T-cell (primary cell): ENCODE measurements at regions not wholly inside any gene's neighbourhood (a gene's known extent, or its start where the extent isn't known, plus 50 kb on each side); places are given as distances from the start of the nearest gene placed in this dataset.
"Not testable (repeated sequence)": the region's sequence is repeated elsewhere in the genome, so short reads cannot be mapped to it uniquely, and the experiment has no call there.

Experiments used
- ATAC-seq, 4 experiments: fragments of 200-7000 bp in 3 of 4; fragments of 150-1000 bp in 1 of 4; cut with Tn5 transposase; replicated peaks in 1 of 4; 1 replicate in 3 of 4; 2 replicates in 1 of 4; pipeline ENCODE4 v1.10.0; 2021; ENCODE audit warnings: moderate library complexity in 3 of 4, mild to moderate bottlenecking in 2 of 4, moderate number of reproducible peaks in 1 of 4
- CTCF ChIA-PET, 2 donors: fragments of 300-600 bp; sonication (Branson Sonifier 250); formaldehyde crosslinking; loops; one replicate each; lab custom pipeline; 2022; ENCODE audit warnings: antibody characterized with exemption in 2 of 2; lab: Charles Lee
- POLR2A ChIA-PET, 2 donors: fragments of 300-600 bp; sonication (Branson Sonifier 250); formaldehyde crosslinking; loops; one replicate each; lab custom pipeline; 2022; ENCODE audit warnings: antibody characterized with exemption in 2 of 2; lab: Charles Lee
- DNase-seq, 35 experiments: peaks; one replicate each; pipeline versions ENCODE4 v3.0.0 to v3.0.0-alpha.2; 2013 to 2023
- H3K27ac ChIP-seq: one replicate; pipeline ENCODE4 v1.5.1; 2013; ENCODE audit warnings: low read length
- H3K27me3 ChIP-seq, 2 experiments: replicated peaks in 1 of 2; 1 replicate in 1 of 2; 2 replicates in 1 of 2; pipeline versions ENCODE4 v1.6.1 to v1.7.0; 2013; ENCODE audit warnings: low read length in 1 of 2, mixed read lengths in 1 of 2; ENCODE audit not compliant: control insufficient read depth in 2 of 2, insufficient read depth in 2 of 2; ENCODE audit errors: extremely low read depth in 1 of 2
- H3K36me3 ChIP-seq, 2 donors: 1 replicate in 1 of 2; 2 replicates in 1 of 2; pipeline versions ENCODE4 v1.6.1 to v1.7.0; 2013; ENCODE audit warnings: low read length in 1 of 2; ENCODE audit not compliant: control insufficient read depth in 2 of 2, insufficient read depth in 1 of 2; ENCODE audit errors: extremely low read depth in 1 of 2
- H3K4me1 ChIP-seq, 2 experiments: 1 replicate in 1 of 2; 2 replicates in 1 of 2; pipeline versions ENCODE4 v1.6.1 to v1.7.0; 2013; ENCODE audit warnings: low read length in 2 of 2, mixed read lengths in 1 of 2; ENCODE audit not compliant: insufficient read depth in 2 of 2, control insufficient read depth in 1 of 2; ENCODE audit errors: extremely low read depth in 1 of 2
- H3K4me3 ChIP-seq, 2 donors: 1 replicate in 1 of 2; 2 replicates in 1 of 2; pipeline versions ENCODE4 v1.5.1 to v1.7.0; 2013; ENCODE audit warnings: mild to moderate bottlenecking in 2 of 2, low read length in 1 of 2, moderate library complexity in 1 of 2; ENCODE audit not compliant: control insufficient read depth in 1 of 2; ENCODE audit errors: extremely low read depth in 1 of 2
- H3K9me3 ChIP-seq: 2 replicates; pipeline ENCODE4 v1.7.0; 2013
- H3K27ac Mint-ChIP-seq, 2 donors: one replicate each; pipeline ENCODE4 v1.8.0; 2020 to 2021; ENCODE audit warnings: mild to moderate bottlenecking in 2 of 2, mixed read lengths in 2 of 2
- H3K27me3 Mint-ChIP-seq, 2 donors: one replicate each; pipeline ENCODE4 v1.8.0; 2021 to 2022; ENCODE audit warnings: mixed read lengths in 2 of 2
- H3K36me3 Mint-ChIP-seq: one replicate; pipeline ENCODE4 v1.8.0; 2021; ENCODE audit warnings: mixed read lengths
- H3K4me1 Mint-ChIP-seq, 3 donors: one replicate each; pipeline ENCODE4 v1.8.0; 2020 to 2022; ENCODE audit warnings: mixed read lengths in 3 of 3, mild to moderate bottlenecking in 1 of 3
- H3K4me3 Mint-ChIP-seq, 3 donors: one replicate each; pipeline ENCODE4 v1.8.0; 2020 to 2022; ENCODE audit warnings: mild to moderate bottlenecking in 3 of 3, mixed read lengths in 3 of 3, moderate library complexity in 3 of 3
- H3K9me3 Mint-ChIP-seq, 3 donors: one replicate each; pipeline ENCODE4 v1.8.0; 2020 to 2022; ENCODE audit warnings: mixed read lengths in 3 of 3
- WGBS: methylation state at CpG from one replicate; pipeline ENCODE4 v1.1.5; 2013; ENCODE audit warnings: missing lambda C conversion rate; ENCODE audit not compliant: insufficient coverage; 5-methylcytosine and 5-hydroxymethylcytosine counted together

DNA sequence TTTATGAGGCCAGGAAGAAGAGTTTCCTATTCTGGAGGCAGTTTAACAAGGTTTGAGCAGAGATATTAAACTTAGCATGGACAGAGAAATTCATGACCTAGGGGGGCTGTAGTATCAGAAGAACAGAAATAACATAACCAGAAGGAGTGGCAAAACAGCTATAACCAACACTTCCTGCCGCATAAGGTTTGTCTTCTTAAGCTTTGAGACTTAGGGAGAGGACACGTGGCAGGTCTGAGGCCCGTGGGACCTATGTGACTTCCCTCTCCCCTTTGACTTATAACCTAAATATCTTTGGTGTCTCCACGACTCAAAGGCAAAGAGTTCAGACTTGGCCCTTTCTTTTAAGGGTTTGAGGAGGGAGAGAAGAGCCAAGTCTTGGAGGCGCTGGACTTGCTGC is 119.1 kb upstream of the PZP start:
- H3K4me3 ChIP-seq: no peak overlapping the region
- Mint-ChIP-seq H3K9me3 (no peaks in the 10 kb centered on the region), H3K4me1 (peaks cover 17 to 25% (median 18%) of the 10 kb centered on the region in 3 donors), H3K27ac (peak overlapping the region in 1 of 2 donors; percentile 7), H3K4me3 (no peak overlapping the region), H3K27me3 (no peaks in the 10 kb centered on the region), H3K36me3 (no peaks in the 10 kb centered on the region)
- H3K4me1 ChIP-seq: peaks cover 12 to 25% of the 10 kb centered on the region in 2 experiments
- H3K27ac ChIP-seq: no peak overlapping the region
- POLR2A ChIA-PET: no interaction called here
- H3K9me3 ChIP-seq: no peaks in the 10 kb centered on the region
- no peaks in the 10 kb centered on the region for H3K36me3 ChIP-seq
- peak in 2 of 4 experiments; percentile 48 for ATAC-seq
- peak in 1 of 35 experiments; percentile 20 for DNase-seq
- CTCF ChIA-PET: interaction anchor here in 1 of 2 donors (0.6 kb wide), 1 partner anchor 14 kb away, joined by 4 read pairs; no protein-coding TSS in a partner anchor
- no peaks in the 10 kb centered on the region for H3K27me3 ChIP-seq
- 100% methylated on average over 1 of the region's 5 CpGs for WGBS

DNA sequence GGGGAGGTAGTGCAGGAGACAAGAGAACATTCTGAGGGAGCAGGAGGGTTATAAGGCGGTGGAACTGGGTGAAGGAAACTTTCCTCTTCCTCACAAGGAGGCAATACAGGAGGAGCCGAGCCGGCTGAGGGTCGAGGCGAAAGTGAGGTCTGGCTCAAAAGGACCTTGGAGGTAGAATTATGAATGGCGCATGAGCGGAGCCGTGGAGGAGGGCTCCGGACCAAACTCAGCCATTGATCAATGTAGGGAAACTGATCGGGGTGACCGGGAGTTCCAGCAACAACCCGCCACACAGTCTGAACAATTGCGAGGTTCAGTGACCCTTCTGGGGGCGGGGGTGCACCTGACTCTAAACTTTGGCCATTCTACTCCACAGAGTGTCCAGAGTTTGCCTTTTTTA is 118.7 kb upstream of the PZP start:
- H3K36me3 ChIP-seq, H3K27ac ChIP-seq, H3K27me3 Mint-ChIP-seq, H3K36me3 Mint-ChIP-seq, H3K4me3 ChIP-seq, DNase-seq, POLR2A ChIA-PET, H3K9me3 ChIP-seq, H3K27ac Mint-ChIP-seq, H3K9me3 Mint-ChIP-seq, H3K27me3 ChIP-seq, ATAC-seq, H3K4me3 Mint-ChIP-seq: not testable (repeated sequence)
- 100% methylated on average over 6 of the region's 14 CpGs for WGBS
- H3K4me1 Mint-ChIP-seq: peaks cover 17 to 25% (median 18%) of the 10 kb centered on the region in 3 donors
- H3K4me1 ChIP-seq: peaks cover 12 to 25% of the 10 kb centered on the region in 2 experiments
- CTCF ChIA-PET: interaction anchor here in 1 of 2 donors (0.6 kb wide), 1 partner anchor 863 kb away, joined by 3 read pairs; no protein-coding TSS in a partner anchor

DNA sequence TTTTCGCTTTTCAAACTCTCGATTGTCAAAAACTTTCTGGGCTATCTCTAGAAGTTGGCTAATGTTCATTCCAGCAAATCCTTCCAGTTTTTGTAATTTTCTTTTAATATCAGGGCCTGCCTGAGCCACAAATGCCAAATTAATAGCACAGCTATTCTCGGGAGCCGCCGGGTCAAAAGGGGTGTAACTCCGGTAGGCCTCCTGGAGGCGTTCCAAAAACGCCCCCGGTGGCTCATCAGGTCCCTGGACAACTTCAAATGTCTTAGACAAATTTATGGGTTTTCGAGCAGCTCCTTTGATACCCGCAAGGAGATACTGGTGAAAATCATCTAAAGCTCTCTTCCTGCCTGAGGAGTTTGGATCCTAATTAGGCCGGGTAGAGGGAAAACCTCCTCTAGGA is 117.9 kb upstream of the PZP start:
- Histone ChIP-seq H3K9me3 (no peaks in the 10 kb centered on the region), H3K4me3 (no peak overlapping the region), H3K36me3 (no peaks in the 10 kb centered on the region), H3K27me3 (no peaks in the 10 kb centered on the region), H3K4me1 (peaks cover 10 to 18% of the 10 kb centered on the region in 2 experiments), H3K27ac (no peak overlapping the region)
- CTCF ChIA-PET: no interaction called here
- WGBS: 95% methylated on average over 11 of the region's 12 CpGs
- H3K9me3 Mint-ChIP-seq: no peaks in the 10 kb centered on the region
- no peaks in the 10 kb centered on the region for H3K36me3 Mint-ChIP-seq
- POLR2A ChIA-PET: no interaction called here
- H3K4me3 Mint-ChIP-seq: no peak overlapping the region
- DNase-seq (no peak), ATAC-seq (no peak)
- H3K4me1 Mint-ChIP-seq: peaks cover 14 to 21% (median 15%) of the 10 kb centered on the region in 3 donors
- H3K27ac Mint-ChIP-seq: no peak overlapping the region
- H3K27me3 Mint-ChIP-seq: no peaks in the 10 kb centered on the region

DNA sequence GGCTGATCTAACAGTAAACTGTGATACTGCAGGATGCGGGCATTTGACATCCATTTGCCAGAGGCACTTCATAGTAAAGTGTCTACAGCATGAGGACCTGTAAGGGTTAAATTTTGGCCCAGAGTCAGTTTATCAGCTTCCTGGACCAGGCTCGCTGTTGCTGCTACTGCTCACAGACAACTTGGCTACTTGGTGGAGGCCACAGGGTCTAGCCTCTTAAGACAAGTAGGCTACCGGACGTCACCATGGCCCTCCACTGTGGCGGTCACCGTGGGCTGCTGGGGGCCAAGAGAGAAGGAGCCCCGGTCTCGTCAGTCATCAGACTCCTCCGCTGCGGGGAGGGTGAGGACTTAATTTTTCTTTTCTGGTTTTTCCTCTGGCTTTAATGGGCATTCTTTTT is 117.3 kb upstream of the PZP start:
- no peak overlapping the region for H3K27ac ChIP-seq
- Mint-ChIP-seq H3K4me3 (no peak overlapping the region), H3K27me3 (no peaks in the 10 kb centered on the region), H3K9me3 (no peaks in the 10 kb centered on the region), H3K36me3 (no peaks in the 10 kb centered on the region), H3K27ac (no peak overlapping the region), H3K4me1 (peaks cover 13 to 20% (median 13%) of the 10 kb centered on the region in 3 donors)
- H3K9me3 ChIP-seq: no peaks in the 10 kb centered on the region
- DNase-seq (no peak), ATAC-seq (no peak)
- POLR2A ChIA-PET: no interaction called here
- H3K4me3 ChIP-seq: no peak overlapping the region
- CTCF ChIA-PET: interaction anchor here in 1 of 2 donors (0.7 kb wide), 1 partner anchor 851 kb away, joined by 3 read pairs; no protein-coding TSS in a partner anchor
- H3K27me3 ChIP-seq: no peaks in the 10 kb centered on the region
- 93% methylated on average over 6 of the region's 10 CpGs for WGBS
- H3K4me1 ChIP-seq: peaks cover 10 to 18% of the 10 kb centered on the region in 2 experiments
- no peaks in the 10 kb centered on the region for H3K36me3 ChIP-seq

DNA sequence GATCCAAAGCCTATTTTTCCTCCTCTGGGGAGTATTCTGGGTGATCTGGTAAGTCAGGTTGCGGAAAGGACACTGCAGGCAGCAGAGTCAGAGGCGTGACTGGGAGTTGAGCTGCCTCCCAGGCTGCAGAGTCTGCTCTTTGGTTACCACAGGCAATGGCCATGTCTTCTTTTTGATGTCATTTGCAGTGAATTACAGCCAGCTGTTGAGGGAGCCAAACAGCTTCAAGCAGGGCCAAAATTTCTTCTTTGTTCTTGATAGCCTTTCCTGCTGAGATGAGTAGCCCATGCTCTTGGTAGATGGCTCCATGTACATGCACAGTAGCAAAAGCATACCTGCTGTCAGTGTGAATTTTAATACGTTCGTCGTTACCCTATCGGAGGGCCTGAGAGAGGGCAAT is 116.6 kb upstream of the PZP start:
- DNase-seq: no peak
- peaks cover 13 to 22% (median 16%) of the 10 kb centered on the region in 3 donors for H3K4me1 Mint-ChIP-seq
- no peaks in the 10 kb centered on the region for H3K9me3 Mint-ChIP-seq
- 96% methylated on average over 5 of the region's 6 CpGs for whole genome bisulfite sequencing
- Histone ChIP-seq H3K9me3 (no peaks in the 10 kb centered on the region), H3K4me1 (peaks cover 10 to 18% of the 10 kb centered on the region in 2 experiments), H3K4me3 (no peak overlapping the region), H3K27me3 (no peaks in the 10 kb centered on the region), H3K27ac (no peak overlapping the region), H3K36me3 (no peaks in the 10 kb centered on the region)
- POLR2A ChIA-PET: no interaction called here
- no peaks in the 10 kb centered on the region for H3K36me3 Mint-ChIP-seq
- no peaks in the 10 kb centered on the region for H3K27me3 Mint-ChIP-seq
- no peak overlapping the region for H3K4me3 Mint-ChIP-seq
- no peak for ATAC-seq
- CTCF ChIA-PET: no interaction called here
- peak overlapping the region in 1 of 2 donors; percentile 16 for H3K27ac Mint-ChIP-seq

DNA sequence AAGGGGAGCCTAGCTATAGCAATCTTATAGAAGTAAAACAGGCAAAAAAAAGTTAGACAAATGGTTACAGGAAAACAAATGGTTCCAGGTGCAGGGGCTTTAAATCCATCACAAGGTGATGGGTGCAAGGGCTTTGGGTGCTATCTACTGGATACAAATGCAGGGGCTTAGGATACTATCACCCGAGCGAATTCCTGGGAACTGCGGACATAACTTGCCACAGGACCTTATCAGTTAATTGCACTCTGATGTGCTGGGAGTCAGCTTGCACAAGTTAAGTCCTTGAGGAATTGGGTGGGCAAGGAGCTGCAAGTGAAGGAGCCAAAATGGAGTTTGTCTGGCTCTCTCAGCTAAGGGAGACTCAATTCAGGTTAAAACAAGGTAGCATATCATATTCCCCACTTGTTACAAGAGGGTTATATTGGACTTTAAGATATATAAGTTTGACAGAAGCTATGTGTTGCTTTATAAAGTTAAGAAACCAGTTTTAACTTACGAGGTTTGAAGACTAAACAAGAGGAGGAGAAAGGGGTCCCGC is 115.0 kb upstream of the PZP start:
- H3K9me3 Mint-ChIP-seq: no peaks in the 10 kb centered on the region
- H3K4me1 Mint-ChIP-seq: peaks cover 13 to 28% (median 21%) of the 10 kb centered on the region in 3 donors
- H3K36me3 ChIP-seq: no peaks in the 10 kb centered on the region
- peaks cover 13 to 16% of the 10 kb centered on the region in 2 experiments for H3K4me1 ChIP-seq
- ChIA-PET CTCF (no interaction called here), POLR2A (interaction anchor here in 1 of 2 donors (0.6 kb wide), 1 partner anchor 1654 kb away, joined by 3 read pairs; no protein-coding TSS in a partner anchor)
- WGBS: 94% methylated on average over 5 of the region's 5 CpGs
- H3K4me3 Mint-ChIP-seq: no peak overlapping the region
- H3K9me3 ChIP-seq: no peaks in the 10 kb centered on the region
- no peaks in the 10 kb centered on the region for H3K36me3 Mint-ChIP-seq
- no peak overlapping the region for H3K27ac Mint-ChIP-seq
- H3K27ac ChIP-seq: no peak overlapping the region
- H3K27me3 ChIP-seq: no peaks in the 10 kb centered on the region
- ATAC-seq: no peak
- no peaks in the 10 kb centered on the region for H3K27me3 Mint-ChIP-seq
- no peak for DNase-seq
- no peak overlapping the region for H3K4me3 ChIP-seq
